IMR-90 (cell line): ENCODE measurements at regions not wholly inside any gene's neighbourhood (a gene's known extent, or its start where the extent isn't known, plus 50 kb on each side); places are given as distances from the start of the nearest gene placed in this dataset.

Experiments used
- ATAC-seq: fragments of 200-7000 bp; cut with Tn5 transposase; 2 replicates; pipeline ENCODE4 v1.9.1; 2020; ENCODE audit warnings: low read depth, mild to moderate bottlenecking, moderate library complexity
- BruUV-seq: library from RNA; stranded (reverse); fragments of 400-500 nt; replicated peaks from 2 replicates; lab custom pipeline; 2021; lab: Mats Ljungman, UMichigan
- CTCF ChIA-PET: fragments of 300-600 bp; formaldehyde crosslinking; extraction: SDS; loops from one replicate; lab custom pipeline; 2021; ENCODE audit warnings: antibody characterized with exemption; lab: Yijun Ruan, JAX
- POLR2A ChIA-PET: fragments of 300-600 bp; sonication (Branson Sonifier 250); formaldehyde crosslinking; loops from one replicate; lab custom pipeline; 2022; ENCODE audit warnings: antibody characterized with exemption; ENCODE audit not compliant: unreplicated experiment; lab: Charles Lee
- DNase-seq: peaks from one replicate; pipeline ENCODE4 v3.0.0; 2013
- H2AFZ ChIP-seq: replicated peaks from 2 replicates; pipeline ENCODE3; 2013; ENCODE audit warnings: low read length, mild to moderate bottlenecking; ENCODE audit not compliant: poor library complexity
- H2AK5ac ChIP-seq: 2 replicates; pipeline ENCODE4 v1.6.1; 2013; ENCODE audit warnings: low read depth, low read length, inconsistent platforms
- H2AK9ac ChIP-seq: replicated peaks from 2 replicates; pipeline ENCODE3; 2013; ENCODE audit warnings: mild to moderate bottlenecking, low read depth, low read length, moderate library complexity; ENCODE audit not compliant: poor library complexity
- H2BK120ac ChIP-seq: 2 replicates; pipeline ENCODE4 v1.6.1; 2013; ENCODE audit warnings: low read depth, low read length, inconsistent platforms
- H2BK15ac ChIP-seq: 3 replicates; pipeline ENCODE4 v1.6.1; 2013; ENCODE audit warnings: low read depth, low read length, inconsistent platforms
- H2BK20ac ChIP-seq: 2 replicates; pipeline ENCODE4 v1.6.1; 2013; ENCODE audit warnings: low read depth, mild to moderate bottlenecking, inconsistent platforms, low read length, moderate library complexity
- H2BK5ac ChIP-seq: 2 replicates; pipeline ENCODE4 v1.6.1; 2013; ENCODE audit warnings: mild to moderate bottlenecking, low read depth, low read length, inconsistent platforms; ENCODE audit not compliant: poor library complexity, severe bottlenecking
- H3K14ac ChIP-seq: replicated peaks from 2 replicates; pipeline ENCODE4 v1.6.1; 2013; ENCODE audit warnings: low read depth, low read length, inconsistent platforms
- H3K18ac ChIP-seq: 2 replicates; pipeline ENCODE4 v1.6.1; 2013; ENCODE audit warnings: low read depth, low read length, control low read depth
- H3K23ac ChIP-seq: 2 replicates; pipeline ENCODE4 v1.6.1; 2013; ENCODE audit warnings: low read depth, low read length, inconsistent platforms
- H3K27ac ChIP-seq: 2 replicates; pipeline ENCODE4 v1.5.1; 2013; ENCODE audit warnings: mild to moderate bottlenecking, control low read depth, low read length; ENCODE audit not compliant: insufficient read depth
- H3K27me3 ChIP-seq: 2 replicates; pipeline ENCODE4 v1.6.1; 2013; ENCODE audit warnings: low read length; ENCODE audit not compliant: control insufficient read depth, insufficient read depth
- H3K36me3 ChIP-seq: 2 replicates; pipeline ENCODE4 v1.6.1; 2013; ENCODE audit warnings: low read length, mixed read lengths; ENCODE audit not compliant: control insufficient read depth, insufficient read depth
- H3K4ac ChIP-seq: 2 replicates; pipeline ENCODE4 v1.6.1; 2013; ENCODE audit warnings: low read depth, low read length, inconsistent platforms
- H3K4me1 ChIP-seq: 2 replicates; pipeline ENCODE4 v1.6.1; 2013; ENCODE audit warnings: low read length, mixed read lengths; ENCODE audit not compliant: control insufficient read depth, insufficient read depth
- H3K4me2 ChIP-seq: 2 replicates; pipeline ENCODE4 v1.6.1; 2013; ENCODE audit warnings: low read depth, mild to moderate bottlenecking, control low read depth, low read length, moderate library complexity
- H3K4me3 ChIP-seq: 2 replicates; pipeline ENCODE4 v1.5.1; 2013; ENCODE audit warnings: low read depth, mild to moderate bottlenecking, control low read depth, low read length, moderate library complexity; ENCODE audit not compliant: insufficient read depth
- H3K56ac ChIP-seq: 2 replicates; pipeline ENCODE4 v1.6.1; 2013; ENCODE audit warnings: low read length, inconsistent platforms; ENCODE audit not compliant: insufficient read depth; ENCODE audit errors: extremely low read depth
- H3K79me1 ChIP-seq, 2 experiments: 2 replicates each; pipeline ENCODE4 v1.6.1; 2013; ENCODE audit warnings: low read length in 2 of 2, inconsistent platforms in 1 of 2, low read depth in 1 of 2
- H3K9ac ChIP-seq: 2 replicates; pipeline ENCODE4 v1.6.1; 2013; ENCODE audit warnings: low read depth, low read length, control low read depth
- H3K9me1 ChIP-seq: 2 replicates; pipeline ENCODE4 v1.6.1; 2013; ENCODE audit warnings: low read length, inconsistent platforms; ENCODE audit not compliant: insufficient read depth
- H3K9me3 ChIP-seq: 2 replicates; pipeline ENCODE4 v1.6.1; 2013; ENCODE audit warnings: low read length; ENCODE audit not compliant: control insufficient read depth, insufficient read depth
- H4K20me1 ChIP-seq: 2 replicates; pipeline ENCODE4 v1.6.1; 2013; ENCODE audit warnings: low read length, inconsistent platforms; ENCODE audit not compliant: insufficient read depth
- H4K5ac ChIP-seq: 2 replicates; pipeline ENCODE4 v1.6.1; 2013; ENCODE audit warnings: mild to moderate bottlenecking, low read depth, low read length, control low read depth
- H4K8ac ChIP-seq, 2 experiments: 2 replicates each; pipeline ENCODE4 v1.6.1; 2013; ENCODE audit warnings: low read depth in 2 of 2, low read length in 2 of 2, control low read depth in 1 of 2, inconsistent platforms in 1 of 2
- H4K91ac ChIP-seq: 2 replicates; pipeline ENCODE4 v1.6.1; 2013; ENCODE audit warnings: low read depth, low read length, inconsistent platforms; ENCODE audit not compliant: insufficient read depth
- BHLHE40 ChIP-seq: fragments of 150-350 bp; IDR thresholded peaks from 2 replicates; pipeline ENCODE4 v1.6.1; 2016; ENCODE audit warnings: mild to moderate bottlenecking, low read depth, low read length
- CEBPB ChIP-seq: IDR thresholded peaks from 2 replicates; pipeline ENCODE4 v1.6.1; 2012; ENCODE audit warnings: low read depth, low read length, improper control_type of control experiment
- FOS ChIP-seq: fragments of 150-350 bp; IDR thresholded peaks from 2 replicates; pipeline ENCODE4 v1.6.1; 2016; ENCODE audit warnings: low read depth, low read length
- MAFK ChIP-seq: IDR thresholded peaks from 2 replicates; pipeline ENCODE4 v1.6.1; 2012; ENCODE audit warnings: low read depth, low read length, improper control_type of control experiment
- MAZ ChIP-seq: IDR thresholded peaks from 2 replicates; pipeline ENCODE4 v1.6.1; 2012; ENCODE audit warnings: low read depth, mild to moderate bottlenecking, low read length, improper control_type of control experiment, moderate library complexity, borderline replicate concordance
- MXI1 ChIP-seq: IDR thresholded peaks from 2 replicates; pipeline ENCODE4 v1.6.1; 2012; ENCODE audit warnings: low read depth, mild to moderate bottlenecking, low read length, moderate library complexity, borderline replicate concordance
- NFE2L2 ChIP-seq: fragments of 150-350 bp; IDR thresholded peaks from 2 replicates; pipeline ENCODE4 v1.6.1; 2016; ENCODE audit warnings: low read depth, mild to moderate bottlenecking, low read length
- POLR2A ChIP-seq: IDR thresholded peaks from 2 replicates; pipeline ENCODE4 v1.6.1; 2012; ENCODE audit warnings: mild to moderate bottlenecking, low read depth, low read length
- RAD21 ChIP-seq: IDR thresholded peaks from 2 replicates; pipeline ENCODE4 v1.6.1; 2012; ENCODE audit warnings: low read length, improper control_type of control experiment
- RCOR1 ChIP-seq: IDR thresholded peaks from 2 replicates; pipeline ENCODE4 v1.6.1; 2012; ENCODE audit warnings: mild to moderate bottlenecking, low read length, improper control_type of control experiment; ENCODE audit not compliant: insufficient replicate concordance
- RFX5 ChIP-seq: IDR thresholded peaks from 2 replicates; pipeline ENCODE4 v1.8.0; 2012; ENCODE audit warnings: low read depth, mild to moderate bottlenecking, low read length, moderate library complexity
- SMC3 ChIP-seq: fragments of 150-350 bp; IDR thresholded peaks from 2 replicates; pipeline ENCODE4 v1.6.1; 2016; ENCODE audit warnings: low read depth, mild to moderate bottlenecking, antibody characterized with exemption, low read length, moderate library complexity
- WGBS, 2 experiments: methylation state at CpG; one replicate each; pipeline versions ENCODE4 v1.1.5 to v1.1.7; 2013; ENCODE audit warnings: missing lambda C conversion rate in 2 of 2; ENCODE audit not compliant: insufficient read length in 1 of 2; ENCODE audit errors: extremely low coverage in 2 of 2; 5-methylcytosine and 5-hydroxymethylcytosine counted together
- dilution Hi-C: fragments of 300-500 bp; cut with HindIII; formaldehyde crosslinking; loops from one replicate; pipeline ENCODE4 v1.14.3; 2018; ENCODE audit warnings: low sequenced_read_pairs; ENCODE audit not compliant: unreplicated experiment
- in situ Hi-C: fragments of 300-500 bp; cut with MboI; formaldehyde crosslinking; loops from 3 replicates; pipeline ENCODE4 v1.14.3; 2019; ENCODE audit warnings: low sequenced_read_pairs, inconsistent platforms, mixed read lengths
- intact Hi-C: fragments of 100-400 bp; cut with micrococcal nuclease; formaldehyde crosslinking; loops from 2 replicates; pipeline ENCODE4 v1.10.0; 2022
- TF ChIP-seq, protein P1 (sequence below): fragments of 150-350 bp; IDR thresholded peaks from 2 replicates; pipeline ENCODE4 v1.6.1; 2017; ENCODE audit warnings: mild to moderate bottlenecking, antibody characterized with exemption, low read length, low read depth
- TF ChIP-seq, protein P2 (sequence below): conservative IDR thresholded peaks from 2 replicates; pipeline ENCODE4 v1.5.1; 2012; ENCODE audit warnings: mild to moderate bottlenecking, low read depth, low read length, improper control_type of control experiment
- TF ChIP-seq, protein P3 (sequence below): fragments of 150-350 bp; IDR thresholded peaks from 2 replicates; pipeline ENCODE4 v1.6.1; 2016; ENCODE audit warnings: low read depth, mild to moderate bottlenecking, low read length, moderate library complexity, borderline replicate concordance

DNA sequence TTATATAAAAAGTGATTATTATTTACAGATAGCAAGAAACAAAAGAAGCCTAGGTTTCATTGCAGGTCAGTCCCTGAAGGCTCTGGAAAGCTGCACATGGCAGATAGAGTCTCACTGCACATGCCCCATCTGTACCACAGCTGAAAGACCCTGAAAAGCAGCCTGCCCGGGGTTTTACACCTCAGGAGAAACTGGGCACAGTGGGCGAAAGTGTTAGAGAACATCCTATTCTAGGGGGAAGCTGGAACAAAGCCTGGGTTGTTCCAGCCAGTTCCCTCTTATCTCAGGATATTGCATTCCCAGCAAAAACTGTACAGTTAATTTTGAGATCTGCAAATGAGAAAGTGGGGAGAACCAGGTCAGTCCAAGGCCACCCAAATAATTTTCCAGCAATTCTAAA is 419.7 kb downstream of the CNTNAP4 start:
- H3K4me1 ChIP-seq: no peaks in the 10 kb centered on the region
- in situ Hi-C loops (no loop called here), intact Hi-C loops (no loop called here), dilution Hi-C loops (no loop called here)
- no peak overlapping the region for H3K18ac ChIP-seq
- H4K5ac ChIP-seq: no peak overlapping the region
- H2BK5ac ChIP-seq: no peak overlapping the region
- no peaks in the 10 kb centered on the region for H3K36me3 ChIP-seq
- no peaks in the 10 kb centered on the region for H4K20me1 ChIP-seq
- ChIA-PET CTCF (no interaction called here), POLR2A (no interaction called here)
- TF ChIP-seq NFE2L2 (no peak), RCOR1 (no peak), MAFK (no peak), FOS (no peak), CEBPB (no peak), POLR2A (no peak), RFX5 (no peak), MAZ (no peak), SMC3 (no peak), BHLHE40 (no peak), MXI1 (no peak), RAD21 (no peak)
- TF ChIP-seq, protein P1, sequence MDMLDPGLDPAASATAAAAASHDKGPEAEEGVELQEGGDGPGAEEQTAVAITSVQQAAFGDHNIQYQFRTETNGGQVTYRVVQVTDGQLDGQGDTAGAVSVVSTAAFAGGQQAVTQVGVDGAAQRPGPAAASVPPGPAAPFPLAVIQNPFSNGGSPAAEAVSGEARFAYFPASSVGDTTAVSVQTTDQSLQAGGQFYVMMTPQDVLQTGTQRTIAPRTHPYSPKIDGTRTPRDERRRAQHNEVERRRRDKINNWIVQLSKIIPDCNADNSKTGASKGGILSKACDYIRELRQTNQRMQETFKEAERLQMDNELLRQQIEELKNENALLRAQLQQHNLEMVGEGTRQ: no peak
- TF ChIP-seq, protein P2, sequence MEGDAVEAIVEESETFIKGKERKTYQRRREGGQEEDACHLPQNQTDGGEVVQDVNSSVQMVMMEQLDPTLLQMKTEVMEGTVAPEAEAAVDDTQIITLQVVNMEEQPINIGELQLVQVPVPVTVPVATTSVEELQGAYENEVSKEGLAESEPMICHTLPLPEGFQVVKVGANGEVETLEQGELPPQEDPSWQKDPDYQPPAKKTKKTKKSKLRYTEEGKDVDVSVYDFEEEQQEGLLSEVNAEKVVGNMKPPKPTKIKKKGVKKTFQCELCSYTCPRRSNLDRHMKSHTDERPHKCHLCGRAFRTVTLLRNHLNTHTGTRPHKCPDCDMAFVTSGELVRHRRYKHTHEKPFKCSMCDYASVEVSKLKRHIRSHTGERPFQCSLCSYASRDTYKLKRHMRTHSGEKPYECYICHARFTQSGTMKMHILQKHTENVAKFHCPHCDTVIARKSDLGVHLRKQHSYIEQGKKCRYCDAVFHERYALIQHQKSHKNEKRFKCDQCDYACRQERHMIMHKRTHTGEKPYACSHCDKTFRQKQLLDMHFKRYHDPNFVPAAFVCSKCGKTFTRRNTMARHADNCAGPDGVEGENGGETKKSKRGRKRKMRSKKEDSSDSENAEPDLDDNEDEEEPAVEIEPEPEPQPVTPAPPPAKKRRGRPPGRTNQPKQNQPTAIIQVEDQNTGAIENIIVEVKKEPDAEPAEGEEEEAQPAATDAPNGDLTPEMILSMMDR: no peak
- TF ChIP-seq, protein P3, sequence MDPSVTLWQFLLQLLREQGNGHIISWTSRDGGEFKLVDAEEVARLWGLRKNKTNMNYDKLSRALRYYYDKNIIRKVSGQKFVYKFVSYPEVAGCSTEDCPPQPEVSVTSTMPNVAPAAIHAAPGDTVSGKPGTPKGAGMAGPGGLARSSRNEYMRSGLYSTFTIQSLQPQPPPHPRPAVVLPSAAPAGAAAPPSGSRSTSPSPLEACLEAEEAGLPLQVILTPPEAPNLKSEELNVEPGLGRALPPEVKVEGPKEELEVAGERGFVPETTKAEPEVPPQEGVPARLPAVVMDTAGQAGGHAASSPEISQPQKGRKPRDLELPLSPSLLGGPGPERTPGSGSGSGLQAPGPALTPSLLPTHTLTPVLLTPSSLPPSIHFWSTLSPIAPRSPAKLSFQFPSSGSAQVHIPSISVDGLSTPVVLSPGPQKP: no peak
- H3K4me2 ChIP-seq: no peak overlapping the region
- H3K27me3 ChIP-seq: no peaks in the 10 kb centered on the region
- no peaks in the 10 kb centered on the region for H3K79me1 ChIP-seq
- no peak overlapping the region for H3K56ac ChIP-seq
- no CpG with 5 or more reads among the region's 2 CpGs for WGBS, 2 experiments
- H3K23ac ChIP-seq: no peak overlapping the region
- H2AFZ ChIP-seq: no peak overlapping the region
- no peaks in the 10 kb centered on the region for H3K9me1 ChIP-seq
- no peak overlapping the region for H2BK120ac ChIP-seq
- BruUV-seq: no TSS peak
- no peak overlapping the region for H4K91ac ChIP-seq
- H2AK5ac ChIP-seq: no peak overlapping the region
- DNase-seq (no peak), ATAC-seq (no peak)
- peaks cover 2% of the 10 kb centered on the region; the same call in 1 of the 2 replicates for H3K9me3 ChIP-seq
- no peak overlapping the region for H3K4me3 ChIP-seq
- H4K8ac ChIP-seq: no peak overlapping the region
- H2AK9ac ChIP-seq: no peak overlapping the region
- no peak overlapping the region for H3K9ac ChIP-seq
- no peak overlapping the region for H3K27ac ChIP-seq
- H2BK15ac ChIP-seq: no peak overlapping the region
- no peak overlapping the region for H2BK20ac ChIP-seq
- H3K4ac ChIP-seq: no peak overlapping the region
- no peak overlapping the region for H3K14ac ChIP-seq
